Ovary (tissue), 7 donors: ENCODE measurements at regions not wholly inside any gene's neighbourhood (a gene's known extent, or its start where the extent isn't known, plus 50 kb on each side); places are given as distances from the start of the nearest gene placed in this dataset.

Experiments
- DNase-seq, 5 donors: peaks; one replicate each; pipeline ENCODE4 v3.0.0-alpha.2; 2019 to 2020
- H3K27ac ChIP-seq, 2 donors: fragments of 200-600 bp; one replicate each; pipeline versions ENCODE4 v1.5.1 to v1.8.0; 2019 to 2022
- H3K27me3 ChIP-seq: fragments of 200-600 bp; one replicate; pipeline ENCODE4 v1.8.0; 2022
- H3K36me3 ChIP-seq: fragments of 200-600 bp; sonication (generic); one replicate; pipeline ENCODE4 v1.5.1; 2019
- H3K4me1 ChIP-seq: one replicate; pipeline ENCODE4 v1.8.1; 2013; ENCODE audit warnings: mild to moderate bottlenecking, moderate library complexity; ENCODE audit not compliant: insufficient read depth
- H3K4me3 ChIP-seq: fragments of 200-600 bp; sonication (generic); one replicate; pipeline ENCODE4 v1.5.1; 2017
- H3K9me3 ChIP-seq, 2 donors: fragments of 200-600 bp in 1 of 2; sonication (generic) in 1 of 2; one replicate each; pipeline versions ENCODE4 v1.5.1 to v1.8.1; 2013 to 2019; ENCODE audit warnings: mild to moderate bottlenecking in 1 of 2, moderate library complexity in 1 of 2
- EP300 ChIP-seq: sonication (generic); formaldehyde crosslinking; IDR thresholded peaks from one replicate; pipeline ENCODE4 v1.6.1; 2017; ENCODE audit warnings: antibody characterized with exemption
- POLR2A ChIP-seq: fragments of 450-650 bp; IDR thresholded peaks from one replicate; pipeline ENCODE4 v1.6.1; 2017; ENCODE audit warnings: antibody characterized with exemption, mild to moderate bottlenecking, moderate library complexity
- WGBS, 3 donors: extraction: QIAGEN DNeasy Blood & Tissue Kit in 1 of 3; methylation state at CpG; one replicate each; pipeline versions ENCODE4 v1.1.5 to v1.1.7; 2013 to 2017; 5-methylcytosine and 5-hydroxymethylcytosine counted together
- intact Hi-C, 4 donors: fragments of 100-400 bp; cut with DNase I; formaldehyde crosslinking; loops; one replicate each; pipeline versions ENCODE4 v1.11.0 to v1.15.1; 2022 to 2023
- TF ChIP-seq, protein P1 (sequence below), 3 donors: fragments of 450-650 bp in 2 of 3; fragments of 200-600 bp in 1 of 3; IDR thresholded peaks; one replicate each; pipeline versions ENCODE4 v1.5.1 to v1.8.0; 2016 to 2022; ENCODE audit warnings: antibody characterized with exemption in 3 of 3, mild to moderate bottlenecking in 1 of 3
- donor health status: DM: no; HTN: no; CAD: no; lungs with moderate emphysema.
- donor health status: DM: no; HTN: no; CAD: no.
- donor health status: Bipolar disorder and iron deficiency.
- donor health status: DM: no; HTN: no; CAD: no.
- donor health status: DM: yes; HTN: yes; CAD: no.

DNA sequence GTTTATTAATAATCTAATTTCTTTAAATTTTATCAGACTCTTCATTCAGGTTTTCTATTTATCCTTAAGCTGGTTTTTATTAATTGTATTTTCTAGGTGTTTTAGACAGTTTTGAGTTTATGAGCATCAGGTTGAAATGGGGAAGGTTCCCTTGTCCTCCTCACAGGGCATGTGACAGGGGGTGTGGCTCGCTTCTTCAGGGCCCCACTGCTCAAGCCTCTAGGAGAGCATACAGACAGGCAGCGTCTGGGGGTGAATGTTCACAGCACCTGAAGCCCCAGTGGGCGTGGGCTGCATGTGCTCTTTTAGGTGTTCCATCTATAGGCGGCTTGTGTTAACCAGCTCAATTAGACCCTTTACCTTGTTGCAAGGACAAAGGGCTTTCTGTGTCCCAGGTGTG lies 78.2 kb upstream of the RUFY1 start:
- 86 to 92% (median 88%) methylated on average over 4 of the region's 4 CpGs for WGBS, 3 donors
- no peak for DNase-seq
- Histone ChIP-seq H3K4me1 (no peaks in the 10 kb centered on the region), H3K27ac (no peak overlapping the region), H3K27me3 (no peaks in the 10 kb centered on the region), H3K36me3 (no peaks in the 10 kb centered on the region), H3K9me3 (no peaks in the 10 kb centered on the region), H3K4me3 (no peak overlapping the region)
- intact Hi-C loops: no loop called here
- TF ChIP-seq EP300 (no peak), POLR2A (no peak)
- TF ChIP-seq, protein P1, sequence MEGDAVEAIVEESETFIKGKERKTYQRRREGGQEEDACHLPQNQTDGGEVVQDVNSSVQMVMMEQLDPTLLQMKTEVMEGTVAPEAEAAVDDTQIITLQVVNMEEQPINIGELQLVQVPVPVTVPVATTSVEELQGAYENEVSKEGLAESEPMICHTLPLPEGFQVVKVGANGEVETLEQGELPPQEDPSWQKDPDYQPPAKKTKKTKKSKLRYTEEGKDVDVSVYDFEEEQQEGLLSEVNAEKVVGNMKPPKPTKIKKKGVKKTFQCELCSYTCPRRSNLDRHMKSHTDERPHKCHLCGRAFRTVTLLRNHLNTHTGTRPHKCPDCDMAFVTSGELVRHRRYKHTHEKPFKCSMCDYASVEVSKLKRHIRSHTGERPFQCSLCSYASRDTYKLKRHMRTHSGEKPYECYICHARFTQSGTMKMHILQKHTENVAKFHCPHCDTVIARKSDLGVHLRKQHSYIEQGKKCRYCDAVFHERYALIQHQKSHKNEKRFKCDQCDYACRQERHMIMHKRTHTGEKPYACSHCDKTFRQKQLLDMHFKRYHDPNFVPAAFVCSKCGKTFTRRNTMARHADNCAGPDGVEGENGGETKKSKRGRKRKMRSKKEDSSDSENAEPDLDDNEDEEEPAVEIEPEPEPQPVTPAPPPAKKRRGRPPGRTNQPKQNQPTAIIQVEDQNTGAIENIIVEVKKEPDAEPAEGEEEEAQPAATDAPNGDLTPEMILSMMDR (IDR thresholded peaks at IDR 0.05): no peak

DNA sequence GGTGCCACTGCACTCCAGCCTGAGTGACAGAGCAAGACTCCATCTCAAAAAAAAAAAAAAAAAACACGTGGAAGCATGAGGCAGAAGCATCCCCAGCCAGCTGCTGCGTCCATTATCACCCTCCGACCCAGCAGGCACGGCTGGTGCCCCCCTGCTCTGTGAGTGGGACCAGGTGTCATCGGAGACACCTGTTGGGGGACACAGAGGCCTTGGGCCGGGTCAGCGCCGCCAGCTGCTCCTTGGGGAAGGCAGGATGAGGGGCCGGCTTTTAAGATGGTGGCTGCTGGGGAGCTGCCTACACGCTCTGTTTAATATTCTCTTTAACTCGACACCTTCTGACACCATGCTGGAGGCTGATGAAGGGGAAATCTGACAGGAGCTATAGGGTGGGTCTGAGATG lies 80.2 kb upstream of the RUFY1 start:
- intact Hi-C loops: no loop called here
- H3K27me3 ChIP-seq: no peaks in the 10 kb centered on the region
- H3K4me3 ChIP-seq: no peak overlapping the region
- WGBS, 3 donors: 66 to 76% (median 66%) methylated on average over 11 of the region's 11 CpGs
- H3K4me1 ChIP-seq: no peaks in the 10 kb centered on the region
- H3K36me3 ChIP-seq: no peaks in the 10 kb centered on the region
- TF ChIP-seq, protein P1 (IDR thresholded peaks at IDR 0.05): no peak
- TF ChIP-seq POLR2A: no peak
- TF ChIP-seq EP300: no peak
- no peaks in the 10 kb centered on the region for H3K9me3 ChIP-seq
- no peak for DNase-seq
- no peak overlapping the region for H3K27ac ChIP-seq

DNA sequence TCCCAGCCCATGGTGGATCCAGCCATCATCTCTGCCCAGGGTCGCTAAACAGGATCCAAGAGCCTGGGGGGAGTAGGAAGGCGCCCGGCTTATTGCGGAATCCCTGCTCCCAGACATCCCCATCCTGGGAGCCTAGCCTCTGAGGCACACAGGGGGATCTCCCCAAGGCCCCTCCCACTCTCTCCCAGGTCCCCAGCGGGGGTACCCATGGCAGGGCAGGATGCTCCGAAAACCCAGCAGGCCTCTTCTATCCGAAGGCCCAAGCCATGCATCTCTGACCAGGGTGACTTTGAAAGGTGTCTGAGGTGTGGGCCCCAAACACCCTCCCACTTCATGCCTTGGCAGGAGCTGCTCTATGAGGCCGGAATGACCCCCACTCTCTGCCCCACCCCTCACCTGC lies 81.7 kb upstream of the RUFY1 start:
- whole genome bisulfite sequencing, 3 donors: 72 to 84% (median 73%) methylated on average over 7 to 8 of the region's 8 CpGs
- TF ChIP-seq POLR2A: no peak
- TF ChIP-seq, protein P1 (IDR thresholded peaks at IDR 0.05): no peak
- no peak for TF ChIP-seq EP300
- H3K4me3 ChIP-seq: no peak overlapping the region
- H3K27me3 ChIP-seq: no peaks in the 10 kb centered on the region
- intact Hi-C loops: loop anchor here in 1 of 4 donors (5.0 kb wide), 1 partner anchor 1609 kb away; no protein-coding TSS in a partner anchor
- no peak overlapping the region for H3K27ac ChIP-seq
- H3K9me3 ChIP-seq: no peaks in the 10 kb centered on the region
- no peak for DNase-seq
- H3K4me1 ChIP-seq: no peaks in the 10 kb centered on the region
- H3K36me3 ChIP-seq: no peaks in the 10 kb centered on the region

DNA sequence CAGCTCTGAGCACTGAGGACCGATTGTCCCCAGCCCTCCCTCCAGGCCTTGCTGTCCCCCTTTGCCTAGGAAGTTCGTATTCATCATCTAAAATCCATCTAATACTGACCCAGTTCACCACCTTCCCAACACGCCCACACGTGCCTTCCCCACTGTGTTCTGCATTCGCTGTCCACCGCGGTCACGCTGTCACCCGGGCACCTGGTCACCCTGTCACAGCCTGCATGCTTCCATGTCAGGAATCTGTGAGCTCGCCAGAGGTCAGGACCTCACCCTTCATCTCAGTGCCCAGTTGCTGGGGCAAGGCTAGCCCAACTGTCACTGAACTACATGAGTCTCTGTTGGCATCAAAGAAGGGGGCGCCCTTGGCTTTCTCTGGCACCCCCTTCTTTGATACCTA lies 82.9 kb upstream of the RUFY1 start:
- intact Hi-C loops: loop anchor here in 1 of 4 donors (5.0 kb wide), 1 partner anchor 1610 kb away; no protein-coding TSS in a partner anchor
- TF ChIP-seq EP300 (no peak), POLR2A (no peak)
- TF ChIP-seq, protein P1 (IDR thresholded peaks at IDR 0.05): no peak
- Histone ChIP-seq H3K36me3 (no peaks in the 10 kb centered on the region), H3K27me3 (no peaks in the 10 kb centered on the region), H3K27ac (no peak overlapping the region), H3K4me1 (no peaks in the 10 kb centered on the region), H3K4me3 (no peak overlapping the region), H3K9me3 (no peaks in the 10 kb centered on the region)
- no peak for DNase-seq
- WGBS, 3 donors: 95 to 96% (median 96%) methylated on average over 11 of the region's 11 CpGs
